ENCODE measurements at regions not wholly inside any gene's neighbourhood (a gene's known extent, or its start where the extent isn't known, plus 50 kb on each side); places are given as distances from the start of the nearest gene placed in this dataset.

- DNase-seq (ENCODE audit: low spot score in 2 of 2), result no peak
- intact Hi-C loops (cut with DNase I; ENCODE audit: low total_unique reads), result no loop called here
- no peak overlapping the region for H3K4me3 ChIP-seq (ENCODE audit: low read depth, poor library complexity, severe bottlenecking)
- TF ChIP-seq POLR2A (IDR thresholded peaks at IDR 0.05), result no peak
Measured at GRCh38 chr14:82636426-82636825, 1102.8 kb upstream of the SEL1L start.

- intact Hi-C loops (cut with DNase I; ENCODE audit: low total_unique reads), result no loop called here
- TF ChIP-seq CTCF (IDR thresholded peaks at IDR 0.05), result no peak
- no peak for TF ChIP-seq POLR2A (IDR thresholded peaks at IDR 0.05)
- H3K4me3 ChIP-seq (ENCODE audit: low read depth, poor library complexity, severe bottlenecking), result no peak overlapping the region
- WGBS, 2 donors, result 81 to 83% methylated on average over 1 of the region's 1 CpG
- DNase-seq (ENCODE audit: low spot score in 2 of 2), result no peak
Measured at GRCh38 chr14:82641050-82641540, 1107.4 kb upstream of the SEL1L start.

- TF ChIP-seq POLR2A (IDR thresholded peaks at IDR 0.05), result no peak
- TF ChIP-seq CTCF (IDR thresholded peaks at IDR 0.05), result no peak
- intact Hi-C loops (cut with DNase I; ENCODE audit: low total_unique reads), result no loop called here
- 92% methylated on average over 15 of the region's 15 CpGs for WGBS, 2 donors
- no peak overlapping the region for H3K4me3 ChIP-seq (ENCODE audit: low read depth, poor library complexity, severe bottlenecking)
- DNase-seq (ENCODE audit: low spot score in 2 of 2), result no peak
Measured at GRCh38 chr14:82642425-82642824, 1108.8 kb upstream of the SEL1L start.

- no peak overlapping the region for H3K4me3 ChIP-seq (ENCODE audit: low read depth, poor library complexity, severe bottlenecking)
- intact Hi-C loops (cut with DNase I; ENCODE audit: low total_unique reads), result no loop called here
- 88% methylated on average over 5 of the region's 5 CpGs for whole genome bisulfite sequencing, 2 donors
- DNase-seq (ENCODE audit: low spot score in 2 of 2), result no peak
- TF ChIP-seq CTCF (IDR thresholded peaks at IDR 0.05), result no peak
- TF ChIP-seq POLR2A (IDR thresholded peaks at IDR 0.05), result no peak
Measured at GRCh38 chr14:82647088-82647810, 1113.6 kb upstream of the SEL1L start.

GRCh38 chr14:82655770-82656169 is 1122.1 kb upstream of the SEL1L start:
- H3K4me3 ChIP-seq (ENCODE audit: low read depth, poor library complexity, severe bottlenecking), result no peak overlapping the region
- TF ChIP-seq POLR2A (IDR thresholded peaks at IDR 0.05), result no peak
- no peak for TF ChIP-seq CTCF (IDR thresholded peaks at IDR 0.05)
- WGBS, 2 donors, result 76 to 78% methylated on average over 1 of the region's 1 CpG
- DNase-seq (ENCODE audit: low spot score in 2 of 2), result no peak
- intact Hi-C loops (cut with DNase I; ENCODE audit: low total_unique reads), result no loop called here

GRCh38 chr14:82657186-82657675 is 1123.6 kb upstream of the SEL1L start:
- TF ChIP-seq CTCF (IDR thresholded peaks at IDR 0.05) (no peak), POLR2A (IDR thresholded peaks at IDR 0.05) (no peak)
- no peak overlapping the region for H3K4me3 ChIP-seq (ENCODE audit: low read depth, poor library complexity, severe bottlenecking)
- intact Hi-C loops (cut with DNase I; ENCODE audit: low total_unique reads), result no loop called here
- WGBS, 2 donors, result 76 to 88% methylated on average over 4 of the region's 4 CpGs
- DNase-seq (ENCODE audit: low spot score in 2 of 2), result no peak
